ENCODE measurements at regions not wholly inside any gene's neighbourhood (a gene's known extent, or its start where the extent isn't known, plus 50 kb on each side); places are given as distances from the start of the nearest gene placed in this dataset.

GRCh38 chr6:112821476-112821875 lies 474.3 kb downstream of the RFPL4B start:
- DNase-seq, result no peak

- no peak for DNase-seq
Measured at GRCh38 chr6:112822769-112823168, 475.6 kb downstream of the RFPL4B start.

- no peak for DNase-seq
Measured at GRCh38 chr6:112827793-112828192, 480.7 kb downstream of the RFPL4B start.

- DNase-seq, result no peak
Measured at GRCh38 chr6:112831022-112831421, 483.9 kb downstream of the RFPL4B start.

- no peak for DNase-seq
Measured at GRCh38 chr6:112833581-112834131, 486.5 kb downstream of the RFPL4B start.

GRCh38 chr6:112835078-112835477 lies 487.9 kb downstream of the RFPL4B start:
- no peak for DNase-seq

GRCh38 chr6:112839525-112839961 lies 492.4 kb downstream of the RFPL4B start:
- no peak for DNase-seq

GRCh38 chr6:112841553-112842329 lies 494.6 kb downstream of the RFPL4B start:
- no peak for DNase-seq

- no peak for DNase-seq
Measured at GRCh38 chr6:112842330-112842685, 495.2 kb downstream of the RFPL4B start.

- DNase-seq, result no peak
Measured at GRCh38 chr6:112846681-112847080, 499.6 kb downstream of the RFPL4B start.

- no peak for DNase-seq
Measured at GRCh38 chr6:112851146-112851545, 504.0 kb downstream of the RFPL4B start.

GRCh38 chr6:112853162-112853561 lies 506.0 kb downstream of the RFPL4B start:
- DNase-seq, result no peak

GRCh38 chr6:112863753-112864152 lies 516.6 kb downstream of the RFPL4B start:
- no peak for DNase-seq

- no peak for DNase-seq
Measured at GRCh38 chr6:112865131-112865530, 518.0 kb downstream of the RFPL4B start.

GRCh38 chr6:112874881-112875280 lies 527.8 kb downstream of the RFPL4B start:
- no peak for DNase-seq

GRCh38 chr6:112877134-112878100 lies 530.3 kb downstream of the RFPL4B start:
- DNase-seq, result no peak

GRCh38 chr6:112879920-112880413 lies 532.8 kb downstream of the RFPL4B start:
- DNase-seq, result no peak

GRCh38 chr6:112881027-112881426 lies 533.9 kb downstream of the RFPL4B start:
- DNase-seq, result no peak

GRCh38 chr6:112881828-112882780 lies 535.0 kb downstream of the RFPL4B start:
- DNase-seq, result no peak

- DNase-seq, result no peak
Measured at GRCh38 chr6:112883095-112883494, 536.0 kb downstream of the RFPL4B start.

GRCh38 chr6:112886415-112886814 lies 539.3 kb downstream of the RFPL4B start:
- DNase-seq, result no peak

- DNase-seq, result peak; percentile 75
Measured at GRCh38 chr6:112887424-112887823, 540.3 kb downstream of the RFPL4B start.

All from NCI-H2227 treated with DMSO at 0.1 percent for 48 hours (cell line).